ENCODE measurements at regions not wholly inside any gene's neighbourhood (a gene's known extent, or its start where the extent isn't known, plus 50 kb on each side); places are given as distances from the start of the nearest gene placed in this dataset.
"Not testable (repeated sequence)": the region's sequence is repeated elsewhere in the genome, so short reads cannot be mapped to it uniquely, and the experiment has no call there.

GRCh38 chr9:86997156-86997555, 49.9 kb upstream of the GAS1 start:
- DNase-seq, result no peak

DNA sequence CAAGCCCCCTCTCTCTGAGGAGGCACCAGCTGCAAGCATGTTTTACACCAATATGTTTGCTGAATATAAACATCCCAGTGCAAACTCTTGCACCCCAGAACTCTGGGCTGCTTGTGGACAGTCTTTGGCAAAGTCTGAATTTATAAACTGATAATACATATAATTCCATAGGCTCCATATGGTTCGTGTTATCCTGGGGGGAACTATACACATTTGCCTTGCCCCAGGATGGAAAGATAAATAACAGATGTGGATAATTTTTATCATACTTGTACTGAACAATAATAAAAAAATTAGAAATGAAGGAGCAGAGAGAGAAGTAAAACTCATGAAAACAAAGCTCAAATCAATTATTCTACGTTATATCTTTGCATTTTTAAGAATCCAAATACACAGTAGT, 50.6 kb upstream of the GAS1 start:
- no peak for DNase-seq

DNA sequence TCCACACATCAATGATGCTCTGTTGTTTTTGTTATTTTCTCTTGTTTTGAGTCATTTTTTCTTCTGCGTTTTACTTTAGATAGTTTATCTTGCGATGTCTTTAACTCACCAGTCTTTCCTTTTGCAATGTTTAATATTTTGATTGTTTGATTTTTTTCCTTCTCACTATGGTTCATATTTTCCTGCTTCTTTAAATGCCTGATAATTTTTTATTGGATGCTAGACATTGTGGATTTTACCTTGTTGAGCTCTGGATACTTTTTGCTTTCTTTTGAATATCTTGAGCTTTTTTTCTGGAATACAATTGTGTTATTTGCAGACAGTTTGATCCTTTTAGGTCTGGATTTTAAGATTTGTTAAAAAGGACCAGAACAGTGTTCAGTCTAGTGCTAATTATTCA, 55.2 kb upstream of the GAS1 start:
- no peak for DNase-seq

- DNase-seq, result no peak
Observed at GRCh38 chr9:87004016-87004415, 56.7 kb upstream of the GAS1 start.

DNA sequence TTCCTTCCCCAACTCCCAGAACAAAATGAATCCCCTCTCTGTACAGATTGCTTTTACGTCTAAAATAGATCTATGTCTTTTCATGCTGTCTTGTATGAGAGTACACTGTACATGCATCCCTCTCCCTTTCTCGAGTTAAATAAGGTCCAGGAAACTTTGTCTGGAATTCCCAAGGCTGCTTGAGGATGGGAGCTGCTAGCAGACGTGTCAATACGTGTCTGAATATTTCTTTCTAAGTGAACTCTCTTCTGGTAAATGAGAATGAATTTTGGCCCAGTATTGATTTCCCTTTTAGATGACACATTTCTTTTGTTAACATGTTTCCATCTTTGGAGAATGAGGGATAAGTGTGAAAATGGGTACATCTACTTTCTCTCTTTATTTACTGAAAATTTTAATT, 59.6 kb upstream of the GAS1 start:
- no peak for DNase-seq

- DNase-seq, result peak; percentile 58
Observed at GRCh38 chr9:87007711-87008366, 60.5 kb upstream of the GAS1 start.

DNA sequence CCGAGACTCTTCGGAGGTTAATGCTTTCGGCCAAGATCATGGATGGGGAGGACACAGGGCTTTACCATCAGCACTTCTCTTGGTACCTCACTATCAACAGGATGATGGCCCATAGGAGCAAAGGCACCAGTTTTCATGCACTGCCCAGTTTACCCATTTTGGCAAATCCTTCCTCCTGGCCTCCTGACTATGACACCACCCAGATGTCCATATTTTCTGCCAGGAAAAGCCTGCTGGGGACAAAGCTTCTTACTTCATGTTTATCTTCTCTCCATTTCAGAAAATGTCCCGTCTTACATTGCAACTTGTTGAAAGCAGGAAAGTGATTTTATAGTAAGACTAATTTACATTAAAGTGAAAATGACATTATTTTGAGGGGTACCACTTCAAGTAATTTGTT, 61.4 kb upstream of the GAS1 start:
- DNase-seq, result no peak

DNA sequence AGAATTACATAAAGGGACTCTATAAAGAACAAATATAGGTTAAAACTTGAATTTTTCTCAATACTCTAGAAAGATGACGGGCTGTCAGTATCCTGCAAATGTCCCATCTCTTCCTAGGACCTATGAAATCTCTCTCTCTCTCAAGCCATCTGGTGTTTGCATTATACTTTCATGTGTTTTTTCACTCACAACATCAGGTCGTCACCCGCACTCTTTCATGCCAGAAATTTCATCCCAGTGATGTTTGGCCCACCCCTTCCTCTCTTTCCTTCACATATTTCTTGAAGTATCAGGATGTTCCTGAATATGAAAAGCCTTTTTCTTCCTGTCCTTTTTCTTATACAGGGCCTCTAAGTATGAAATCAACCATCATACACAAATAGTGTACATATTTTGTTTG, 63.3 kb upstream of the GAS1 start:
- DNase-seq, result peak; percentile 46

GRCh38 chr9:87011551-87011950, 64.2 kb upstream of the GAS1 start:
- DNase-seq, result no peak

DNA sequence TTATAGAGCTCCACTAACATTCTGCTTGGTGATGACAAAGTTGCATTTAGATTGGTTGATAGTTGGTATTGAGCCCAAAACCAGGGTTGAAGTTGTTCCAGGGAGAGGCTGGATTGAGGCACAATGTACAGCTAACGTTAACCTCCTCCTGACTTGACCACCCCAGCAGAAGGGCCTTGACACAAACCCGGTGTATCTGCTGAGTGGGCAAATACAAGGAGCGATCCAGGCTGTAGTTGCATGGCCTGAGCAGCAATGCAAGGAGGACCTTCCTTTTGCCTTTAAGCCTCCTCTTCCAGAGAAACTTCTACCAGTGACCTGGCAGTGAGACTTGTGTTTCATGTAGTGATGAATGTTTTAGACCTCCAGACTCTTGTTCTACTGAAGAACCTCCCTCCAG, 66.2 kb upstream of the GAS1 start:
- DNase-seq, result no peak

GRCh38 chr9:87014436-87014835, 67.1 kb upstream of the GAS1 start:
- DNase-seq, result no peak

DNA sequence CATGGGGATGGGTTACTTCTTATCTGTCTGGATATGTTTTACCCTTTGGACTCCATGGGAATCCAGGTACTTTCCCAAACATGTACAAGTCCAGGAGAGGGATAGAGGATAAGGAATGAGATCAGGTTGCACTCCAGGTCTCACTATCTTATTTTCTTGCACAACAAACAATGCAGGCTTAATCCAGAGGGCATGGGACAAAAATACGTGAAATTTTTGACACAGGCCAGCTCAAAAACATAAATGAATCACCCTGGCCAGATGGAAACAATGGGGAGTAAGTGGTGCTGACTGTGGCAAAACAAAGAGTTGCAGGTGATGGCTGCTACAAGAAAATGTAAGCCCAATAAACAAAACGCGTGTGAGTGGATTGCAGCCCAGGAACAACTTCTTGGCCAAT, 69.4 kb upstream of the GAS1 start:
- DNase-seq, result no peak

GRCh38 chr9:87020169-87020950, 73.1 kb upstream of the GAS1 start:
- peak; percentile 9 for DNase-seq

- DNase-seq, result no peak
Observed at GRCh38 chr9:87022178-87022577, 74.9 kb upstream of the GAS1 start.

DNA sequence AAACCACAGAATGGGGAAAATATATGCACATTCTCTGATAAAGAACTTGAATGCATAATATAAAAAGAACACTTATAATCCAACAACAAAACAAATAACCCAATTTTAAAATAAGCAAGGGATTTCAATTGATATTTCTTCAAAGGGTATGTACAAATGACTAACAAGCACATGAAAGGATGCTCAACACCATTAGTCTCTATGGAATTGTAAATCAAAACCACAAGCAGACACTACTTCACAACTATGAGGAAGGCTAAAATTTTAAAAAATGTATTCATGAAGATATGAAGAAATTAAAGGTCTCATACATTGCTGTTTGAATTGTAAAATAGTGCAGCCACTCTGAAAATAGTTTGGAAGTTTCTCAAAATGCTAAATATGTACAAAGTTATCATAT, 78.9 kb upstream of the GAS1 start:
- no peak for DNase-seq

GRCh38 chr9:87028836-87029235, 81.5 kb upstream of the GAS1 start:
- not testable (repeated sequence) for DNase-seq

DNA sequence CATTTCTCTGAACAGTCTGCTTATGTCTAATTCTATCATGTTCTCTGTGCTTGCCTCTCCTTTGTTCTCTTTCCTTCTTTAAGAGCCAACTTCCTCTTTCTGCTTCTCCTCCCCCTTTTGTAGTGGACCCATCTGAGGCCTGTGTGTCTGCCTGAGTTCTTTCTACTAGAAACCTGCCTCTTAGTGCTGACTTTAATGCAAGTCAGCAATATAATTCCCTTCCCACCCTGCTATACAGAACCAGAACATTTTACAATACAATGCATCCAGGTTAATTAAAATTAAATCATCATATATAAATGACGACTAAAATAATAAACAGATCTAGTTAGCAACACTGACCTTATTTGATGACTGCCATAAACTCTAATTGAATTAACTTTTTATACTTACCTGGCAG, 82.6 kb upstream of the GAS1 start:
- no peak for DNase-seq

GRCh38 chr9:87034841-87035240, 87.5 kb upstream of the GAS1 start:
- peak; percentile 76 for DNase-seq

GRCh38 chr9:87035879-87036278, 88.6 kb upstream of the GAS1 start:
- peak; percentile 57 for DNase-seq

- DNase-seq, result peak; percentile 46
Observed at GRCh38 chr9:87036506-87036905, 89.2 kb upstream of the GAS1 start.

DNA sequence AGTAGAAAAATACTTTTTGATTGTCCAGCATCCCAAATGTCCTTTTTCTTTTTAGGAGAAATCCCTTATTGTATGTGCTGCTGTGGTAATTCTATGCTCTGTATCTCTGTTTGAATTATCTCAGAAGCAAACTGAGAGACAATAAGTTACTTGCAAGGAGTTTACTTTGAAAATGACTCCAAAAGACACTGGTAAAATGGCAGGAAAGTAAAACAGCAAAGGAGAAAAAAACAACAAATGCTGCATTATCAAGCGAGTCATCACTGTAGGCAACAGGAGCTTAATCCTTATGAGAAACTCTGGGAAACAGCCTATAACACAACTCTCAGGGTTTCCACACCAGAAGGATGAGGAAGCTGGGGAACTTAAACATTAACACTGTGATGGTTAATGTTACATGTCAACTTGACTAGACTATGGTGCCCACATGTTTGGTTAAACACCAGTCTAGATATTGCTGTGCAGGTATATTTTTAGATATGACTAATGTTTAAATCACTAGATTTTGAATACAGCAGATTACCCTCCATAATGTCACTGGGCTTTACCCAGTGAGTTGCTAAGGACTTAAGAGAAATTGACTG, 92.6 kb upstream of the GAS1 start:
- DNase-seq, result no peak

GRCh38 chr9:87040410-87041009, 93.2 kb upstream of the GAS1 start:
- DNase-seq, result no peak

DNA sequence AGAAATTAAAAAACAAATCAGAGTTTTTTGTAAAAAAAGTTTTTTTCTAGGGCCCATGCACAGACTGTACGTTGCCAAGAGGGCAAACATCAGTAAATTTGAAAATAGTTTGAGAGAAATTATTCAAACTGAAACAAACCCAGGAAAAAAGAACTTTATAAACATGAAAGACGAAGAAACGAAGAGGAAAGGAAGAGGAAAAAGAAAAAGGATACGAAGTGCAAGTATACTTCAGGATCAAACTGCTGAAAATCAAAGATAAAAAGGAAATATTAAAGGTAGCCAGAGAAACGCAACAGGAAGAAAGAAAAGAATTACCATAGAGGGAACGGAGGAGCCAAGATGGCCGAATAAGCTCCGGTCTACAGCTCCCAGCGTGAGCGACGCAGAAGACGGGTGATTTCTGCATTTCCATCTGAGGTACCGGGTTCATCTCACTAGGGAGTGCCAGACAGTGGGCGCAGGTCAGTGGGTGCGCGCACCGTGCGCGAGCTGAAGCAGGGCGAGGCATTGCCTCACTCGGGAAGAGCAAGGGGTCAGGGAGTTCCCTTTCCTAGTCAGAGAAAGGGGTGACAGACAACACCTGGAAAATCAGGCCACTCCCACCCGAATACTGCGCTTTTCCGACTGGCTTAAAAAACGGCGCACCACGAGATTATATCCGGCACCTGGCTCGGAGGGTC, 94.4 kb upstream of the GAS1 start:
- not testable (repeated sequence) for DNase-seq
